Urinary bladder (tissue), 3 donors: ENCODE measurements at regions not wholly inside any gene's neighbourhood (a gene's known extent, or its start where the extent isn't known, plus 50 kb on each side); places are given as distances from the start of the nearest gene placed in this dataset.
"Not testable (repeated sequence)": the region's sequence is repeated elsewhere in the genome, so short reads cannot be mapped to it uniquely, and the experiment has no call there.

Source experiments
- DNase-seq: peaks from one replicate; pipeline ENCODE4 v3.0.0-alpha.2; 2015; ENCODE audit errors: extremely low spot score
- H3K27ac ChIP-seq: one replicate; pipeline ENCODE4 v1.5.1; 2013; ENCODE audit warnings: low read depth, mild to moderate bottlenecking, moderate library complexity
- H3K36me3 ChIP-seq: one replicate; pipeline ENCODE4 v1.6.1; 2013; ENCODE audit warnings: mild to moderate bottlenecking, moderate library complexity; ENCODE audit not compliant: insufficient read depth
- H3K4me1 ChIP-seq: one replicate; pipeline ENCODE4 v1.6.1; 2013; ENCODE audit warnings: mild to moderate bottlenecking, moderate library complexity; ENCODE audit not compliant: insufficient read depth
- H3K4me3 ChIP-seq: one replicate; pipeline ENCODE4 v1.5.1; 2013; ENCODE audit warnings: low read depth, low read length
- WGBS: extraction: QIAGEN DNeasy Blood & Tissue Kit; methylation state at CpG from one replicate; pipeline ENCODE4 v1.1.7; 2013; 5-methylcytosine and 5-hydroxymethylcytosine counted together
- donor health status: healthy with polysubstance abuse.
- donor health status: healthy.

DNA sequence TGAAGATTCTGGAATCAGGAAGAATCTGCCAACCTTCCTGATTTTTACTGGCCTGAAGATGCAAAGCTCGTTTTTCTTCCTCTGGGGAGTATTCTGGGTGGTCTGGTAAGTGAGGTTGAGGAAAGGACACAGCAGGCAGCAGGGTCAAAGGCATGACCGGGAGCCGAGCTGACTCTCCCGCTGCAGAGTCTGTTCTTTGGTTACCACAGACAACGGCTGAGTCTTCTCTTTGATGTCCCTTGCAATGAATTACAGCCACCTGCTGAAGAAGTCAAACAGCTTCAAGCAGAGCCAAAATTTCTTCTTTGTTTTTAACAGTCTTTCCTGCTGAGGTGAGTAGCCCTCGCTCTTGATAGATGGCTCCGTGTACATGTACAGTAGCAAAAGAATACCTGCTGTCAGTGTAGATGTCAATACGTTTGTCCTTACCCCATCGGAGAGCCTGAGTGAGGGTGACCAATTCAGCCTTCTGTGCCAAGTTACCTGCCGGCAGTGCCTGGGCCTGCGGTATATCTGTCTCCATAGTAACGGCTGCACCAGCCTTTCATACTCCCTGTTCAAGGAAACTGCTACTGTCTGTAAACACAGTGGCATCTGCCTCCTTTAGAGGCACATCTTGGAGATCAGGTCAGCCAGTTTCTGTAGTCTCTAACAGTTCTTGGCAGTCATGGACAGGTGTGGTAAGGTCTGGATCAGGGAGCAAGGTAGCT, 76.4 kb downstream of the PRR15 start:
- Histone ChIP-seq H3K27ac (no peak overlapping the region), H3K36me3 (no peaks in the 10 kb centered on the region), H3K4me1 (no peaks in the 10 kb centered on the region), H3K4me3 (no peak overlapping the region)
- no peak for DNase-seq
- WGBS: 73% methylated on average over 12 of the region's 12 CpGs

DNA sequence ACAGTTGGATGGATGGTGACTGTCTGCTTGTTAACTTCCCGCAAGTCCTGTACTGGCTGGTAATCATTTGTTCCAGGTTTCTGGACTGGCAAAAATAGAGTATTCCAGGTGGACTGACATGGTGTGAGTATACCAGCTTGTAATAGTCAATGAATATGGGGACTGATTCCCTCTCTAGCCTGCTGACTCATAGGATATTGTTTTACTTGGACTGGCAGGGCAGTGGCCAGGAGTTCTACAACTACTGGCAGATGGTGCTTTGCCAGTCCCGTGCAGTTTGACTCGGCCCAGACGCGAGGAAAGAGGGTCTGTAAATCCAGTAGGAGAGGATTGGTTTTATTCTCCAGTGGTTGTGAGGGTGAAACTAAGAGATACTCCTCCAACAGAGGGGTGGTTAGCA, 78.0 kb downstream of the PRR15 start:
- no peak for DNase-seq
- WGBS: 95% methylated on average over 5 of the region's 5 CpGs
- H3K36me3 ChIP-seq: no peaks in the 10 kb centered on the region
- no peak overlapping the region for H3K4me3 ChIP-seq
- H3K4me1 ChIP-seq: no peaks in the 10 kb centered on the region
- H3K27ac ChIP-seq: no peak overlapping the region

DNA sequence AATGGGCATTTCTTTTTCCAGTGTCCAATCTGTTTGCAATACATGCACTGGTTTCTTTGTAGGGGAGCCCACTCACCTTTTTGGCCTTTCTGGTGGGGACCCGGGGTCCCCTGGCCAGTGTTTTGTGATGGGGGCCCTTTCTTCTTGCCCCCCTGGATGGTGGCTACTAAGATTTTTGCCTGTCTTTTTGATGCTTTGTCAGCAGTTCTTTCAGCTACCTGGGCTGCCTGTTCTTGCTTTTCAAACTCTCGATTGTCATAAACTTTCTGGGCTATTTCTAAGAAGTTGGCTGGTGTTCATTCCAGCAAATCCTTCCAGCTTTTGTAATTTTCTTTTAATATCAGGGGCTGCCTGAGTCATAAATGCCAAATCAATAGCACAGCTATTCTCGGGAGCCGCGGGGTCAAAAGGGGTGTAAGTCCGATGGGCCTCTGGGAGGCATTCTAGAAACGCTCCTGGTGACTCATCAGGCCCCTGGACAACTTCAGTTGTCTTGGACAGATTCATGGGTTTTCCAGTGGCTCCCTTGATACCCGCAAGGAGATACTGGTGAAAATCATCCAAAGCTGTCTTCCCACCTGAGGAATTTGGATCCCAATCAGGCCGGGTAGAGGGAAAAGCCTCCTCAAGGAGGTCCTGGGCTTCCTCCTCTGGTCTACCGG, 79.0 kb downstream of the PRR15 start:
- 74% methylated on average over 10 of the region's 10 CpGs for WGBS
- DNase-seq: no peak
- H3K27ac ChIP-seq: no peak overlapping the region
- H3K4me3 ChIP-seq: no peak overlapping the region
- no peaks in the 10 kb centered on the region for H3K36me3 ChIP-seq
- no peaks in the 10 kb centered on the region for H3K4me1 ChIP-seq

DNA sequence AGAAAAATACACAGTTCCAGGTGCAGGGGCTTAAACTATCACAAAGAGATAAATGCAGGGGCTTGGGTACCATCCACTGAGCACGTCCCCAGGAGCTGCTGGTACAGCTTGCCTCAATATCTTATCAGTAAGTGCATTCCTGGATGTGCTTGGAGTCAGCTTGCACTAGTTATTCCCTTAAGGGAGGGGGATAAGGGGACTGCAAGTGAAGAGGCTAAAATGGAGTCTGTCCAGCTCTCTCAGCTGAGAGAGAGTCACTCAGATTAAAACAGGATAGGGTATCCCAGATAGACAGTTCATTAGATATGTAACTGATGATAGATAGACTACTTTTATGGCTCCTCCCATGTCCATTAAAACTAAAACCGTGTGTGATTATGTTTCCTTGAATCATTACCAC, 82.5 kb downstream of the PRR15 start:
- H3K36me3 ChIP-seq, H3K27ac ChIP-seq, DNase-seq, H3K4me1 ChIP-seq, H3K4me3 ChIP-seq: not testable (repeated sequence)
- WGBS: 29% methylated on average over 2 of the region's 2 CpGs

DNA sequence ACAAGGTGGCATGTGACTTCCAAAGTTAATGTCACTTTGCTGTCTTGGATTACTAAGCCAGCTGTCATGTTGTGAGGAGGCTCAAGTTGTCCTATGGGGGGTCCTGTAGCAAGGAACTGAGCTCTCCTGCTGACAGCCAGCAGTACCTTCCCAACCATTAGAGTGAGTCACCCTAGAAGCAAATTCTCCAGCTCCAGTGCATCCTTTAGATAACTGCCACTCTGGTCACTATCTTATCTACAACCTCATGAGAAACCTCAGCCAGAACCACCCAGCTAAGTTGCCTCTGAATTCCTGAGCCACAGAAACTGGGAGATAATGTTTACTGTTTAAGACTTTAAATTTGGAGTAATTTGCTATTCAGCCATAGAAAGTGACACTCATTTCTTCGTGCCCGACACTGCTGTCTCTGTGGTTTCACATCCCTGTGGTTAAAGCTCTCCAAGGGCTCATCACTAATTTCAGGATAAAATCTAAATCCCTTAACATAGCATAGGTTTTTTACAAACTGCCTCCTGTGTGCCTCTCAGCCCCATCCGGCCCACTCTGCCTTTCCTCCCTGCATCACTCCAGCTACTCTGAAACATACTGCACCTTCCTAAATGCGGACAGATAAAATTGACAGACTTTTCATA, 83.5 kb downstream of the PRR15 start:
- DNase-seq: no peak
- H3K4me3 ChIP-seq: no peak overlapping the region
- 79% methylated on average over 4 of the region's 4 CpGs for WGBS
- no peak overlapping the region for H3K27ac ChIP-seq
- H3K36me3 ChIP-seq: no peaks in the 10 kb centered on the region
- H3K4me1 ChIP-seq: no peaks in the 10 kb centered on the region

DNA sequence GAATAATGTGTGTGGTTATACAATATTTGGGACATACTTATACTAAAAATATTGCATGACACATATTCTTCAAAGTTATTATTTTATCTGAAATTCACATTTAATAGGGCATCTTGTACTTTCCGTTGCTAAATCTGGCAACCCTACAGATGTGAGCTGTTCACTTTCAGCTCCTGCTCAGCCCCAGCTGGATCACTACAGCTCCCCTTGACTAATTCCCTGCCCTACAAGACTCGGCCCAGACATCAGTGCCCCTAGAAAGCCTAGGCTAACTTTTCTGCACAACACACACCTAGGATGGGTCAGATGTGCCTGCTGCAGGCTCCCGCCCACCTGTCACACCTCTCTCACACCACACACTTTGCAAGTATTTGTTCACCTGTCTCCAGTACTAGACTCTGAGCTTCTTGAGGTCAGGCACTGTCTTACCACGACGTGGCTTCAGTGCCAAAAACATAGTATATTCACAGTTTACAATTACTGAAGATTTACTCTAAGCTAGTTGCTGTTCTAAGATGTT, 84.1 kb downstream of the PRR15 start:
- H3K4me1 ChIP-seq, H3K36me3 ChIP-seq, H3K27ac ChIP-seq, H3K4me3 ChIP-seq, DNase-seq: not testable (repeated sequence)
- 76% methylated on average over 5 of the region's 5 CpGs for WGBS

DNA sequence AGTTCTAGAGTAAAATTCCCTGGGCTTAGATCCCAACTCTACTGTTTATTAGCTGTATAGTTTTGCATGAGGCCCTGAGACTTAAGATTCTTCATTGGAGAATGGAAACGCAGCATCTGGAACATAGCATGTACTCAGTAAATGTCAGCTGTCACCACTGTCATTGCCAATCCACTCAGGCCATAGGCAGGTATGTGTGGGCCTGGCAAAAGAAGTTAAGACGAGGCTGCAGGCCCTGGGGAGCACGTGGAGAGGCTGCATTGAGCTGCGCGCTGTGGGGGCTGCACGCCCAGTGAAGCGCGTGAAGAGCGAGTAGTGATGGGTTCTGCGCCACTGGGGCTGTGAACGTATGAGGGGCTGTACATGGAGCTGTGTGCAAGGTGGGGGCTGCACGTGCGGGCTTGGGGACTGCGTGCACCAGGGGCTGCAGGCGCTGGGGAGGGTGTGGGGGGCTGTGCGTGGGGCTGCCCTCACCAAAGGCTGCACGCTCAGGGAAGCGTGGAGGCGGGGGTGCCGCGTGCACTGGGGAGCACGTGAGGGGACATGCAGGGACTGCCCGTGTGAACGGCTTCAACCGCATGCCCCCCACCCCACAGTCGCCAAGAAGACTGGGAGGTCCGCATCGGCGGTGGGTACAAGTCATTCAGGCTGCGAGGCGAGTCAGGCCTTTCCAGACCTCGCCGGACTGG, 85.5 kb downstream of the PRR15 start:
- no peaks in the 10 kb centered on the region for H3K4me1 ChIP-seq
- H3K4me3 ChIP-seq: no peak overlapping the region
- WGBS: 94% methylated on average over 33 of the region's 33 CpGs
- H3K27ac ChIP-seq: no peak overlapping the region
- no peak for DNase-seq
- no peaks in the 10 kb centered on the region for H3K36me3 ChIP-seq

DNA sequence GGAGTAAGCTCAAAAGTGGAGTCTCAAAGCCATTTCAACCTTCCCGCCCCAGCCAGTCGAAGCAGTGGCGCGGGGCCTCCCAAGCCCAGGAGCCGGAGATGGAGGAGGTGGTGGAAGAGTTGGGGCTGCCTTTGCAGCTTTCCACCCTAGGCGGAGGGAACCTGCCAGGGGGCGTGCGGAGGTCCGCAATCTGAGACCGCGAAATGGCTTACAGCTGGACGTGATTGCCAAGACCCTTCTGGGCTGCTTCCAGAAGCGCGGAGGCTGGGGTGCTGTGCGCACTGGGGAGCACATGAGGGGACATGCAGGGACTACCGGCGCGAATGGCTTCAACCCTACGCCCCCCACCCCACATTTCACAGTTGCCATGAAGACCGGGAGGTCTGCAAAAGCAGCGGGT, 86.2 kb downstream of the PRR15 start:
- H3K4me3 ChIP-seq: no peak overlapping the region
- H3K36me3 ChIP-seq: no peaks in the 10 kb centered on the region
- no peak overlapping the region for H3K27ac ChIP-seq
- no peaks in the 10 kb centered on the region for H3K4me1 ChIP-seq
- DNase-seq: no peak
- WGBS: 97% methylated on average over 21 of the region's 21 CpGs

DNA sequence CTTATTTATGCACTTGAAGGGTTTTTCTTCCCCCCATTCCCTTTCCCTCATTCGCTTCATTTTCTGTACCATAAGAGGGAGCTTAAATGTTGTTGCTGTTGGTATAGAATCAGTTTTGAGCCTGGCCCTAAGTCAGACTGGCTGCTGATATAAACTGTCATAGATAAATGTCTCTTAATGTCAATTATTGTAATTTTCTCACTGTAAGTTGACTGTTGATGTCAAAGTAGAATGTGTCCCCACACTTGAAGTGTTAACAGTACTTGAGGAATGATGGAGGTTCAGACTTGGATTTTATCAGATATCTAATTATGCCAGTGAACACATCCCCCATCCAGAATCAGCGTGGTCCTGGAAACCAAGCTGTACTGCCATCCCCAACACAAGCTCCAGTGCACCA, 87.8 kb downstream of the PRR15 start:
- 93% methylated on average over 2 of the region's 2 CpGs for WGBS
- no peak overlapping the region for H3K27ac ChIP-seq
- no peak overlapping the region for H3K4me3 ChIP-seq
- no peak for DNase-seq
- no peaks in the 10 kb centered on the region for H3K4me1 ChIP-seq
- H3K36me3 ChIP-seq: no peaks in the 10 kb centered on the region

DNA sequence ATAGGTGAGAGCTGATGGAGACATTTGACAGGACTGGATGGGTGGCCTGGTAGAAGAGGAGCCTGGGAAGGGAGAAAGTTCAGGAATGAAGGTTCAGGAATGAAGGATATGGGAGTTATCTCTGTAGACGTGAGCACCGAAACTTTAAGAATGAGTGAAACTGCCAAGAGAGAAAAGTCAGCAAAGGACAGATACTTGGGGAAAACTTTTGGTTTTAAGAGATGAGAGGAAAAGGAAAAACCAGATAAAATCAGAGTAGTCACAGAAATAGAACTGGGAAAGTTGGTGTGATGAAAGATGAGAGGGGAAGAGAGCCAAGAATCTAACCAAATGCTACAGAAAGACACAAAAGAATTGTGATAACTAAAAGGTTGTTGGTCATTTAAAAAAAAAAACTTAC, 88.9 kb downstream of the PRR15 start:
- H3K4me3 ChIP-seq: no peak overlapping the region
- no peak for DNase-seq
- WGBS: 69% methylated on average over 2 of the region's 2 CpGs
- no peaks in the 10 kb centered on the region for H3K4me1 ChIP-seq
- no peak overlapping the region for H3K27ac ChIP-seq
- no peaks in the 10 kb centered on the region for H3K36me3 ChIP-seq

DNA sequence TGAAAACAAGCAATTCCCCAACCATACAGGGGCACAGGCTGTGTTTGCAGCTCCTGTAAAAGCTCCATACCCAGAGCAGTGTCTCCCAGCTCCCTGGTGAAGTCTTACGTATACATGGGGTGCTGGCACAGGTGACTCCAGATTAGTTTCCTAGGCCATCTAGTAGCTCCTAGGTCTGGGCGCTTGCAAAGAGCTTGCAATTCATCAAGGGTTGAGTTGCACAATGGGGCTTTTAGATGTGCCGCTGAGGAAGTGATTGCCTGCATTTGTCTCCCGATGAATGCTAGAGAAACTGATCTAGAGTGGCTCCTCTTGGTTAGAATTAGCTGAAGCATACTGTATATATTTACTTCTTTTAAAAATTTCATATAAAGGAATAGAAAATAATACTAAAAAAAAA, 90.7 kb downstream of the PRR15 start:
- not testable (repeated sequence) for H3K4me1 ChIP-seq
- 76% methylated on average over 4 of the region's 4 CpGs for WGBS

DNA sequence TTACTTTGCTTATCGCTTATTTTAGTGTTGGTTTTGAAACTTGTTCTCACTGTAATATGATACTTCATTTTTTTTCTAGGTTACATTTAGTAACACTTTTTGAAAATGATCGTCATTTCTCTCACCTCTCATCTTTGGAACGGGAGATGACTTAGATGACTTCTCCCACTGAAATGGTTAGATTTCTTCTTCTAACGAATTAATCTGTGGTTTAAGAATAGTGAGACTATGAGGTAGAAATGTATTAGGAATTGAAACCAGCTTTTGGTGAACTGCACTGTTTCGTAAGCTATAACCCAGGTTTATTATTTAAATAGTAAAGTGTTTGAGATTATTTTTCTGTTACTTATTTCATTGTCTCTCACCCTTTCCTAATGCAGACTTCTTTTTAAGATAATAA, 93.7 kb downstream of the PRR15 start:
- WGBS: 91% methylated on average over 5 of the region's 5 CpGs
- no peaks in the 10 kb centered on the region for H3K4me1 ChIP-seq

More for the DNA sequence above, 90.7 kb downstream of the PRR15 start:
- not testable (repeated sequence) for H3K4me3 ChIP-seq, DNase-seq, H3K27ac ChIP-seq, H3K36me3 ChIP-seq

DNA sequence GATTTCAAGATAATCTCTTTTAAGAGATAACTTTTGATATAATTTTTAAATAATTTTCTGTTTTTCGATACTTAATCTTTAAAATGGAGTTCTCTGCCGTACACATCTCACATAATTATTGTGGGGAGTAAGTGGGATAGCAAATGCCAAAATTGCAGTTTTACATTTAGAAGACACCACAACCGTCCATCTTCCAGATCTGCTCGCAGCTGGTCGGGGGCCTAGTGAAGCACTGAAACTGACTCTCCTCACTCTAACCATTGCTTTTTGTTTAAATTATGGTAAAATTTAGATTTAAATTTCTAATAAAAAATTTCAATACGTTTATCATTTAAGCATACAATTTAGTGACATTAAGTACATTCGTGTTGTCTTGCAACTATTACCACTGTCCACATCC, 94.2 kb downstream of the PRR15 start:
- Histone ChIP-seq H3K27ac (no peak overlapping the region), H3K4me1 (no peaks in the 10 kb centered on the region), H3K4me3 (no peak overlapping the region), H3K36me3 (no peaks in the 10 kb centered on the region)
- WGBS: 93% methylated on average over 7 of the region's 7 CpGs
- no peak for DNase-seq

More for the DNA sequence above, 93.7 kb downstream of the PRR15 start:
- no peak overlapping the region for H3K4me3 ChIP-seq
- no peak for DNase-seq
- no peaks in the 10 kb centered on the region for H3K36me3 ChIP-seq
- no peak overlapping the region for H3K27ac ChIP-seq
